AG04449 (cell line): ENCODE measurements at regions not wholly inside any gene's neighbourhood (a gene's known extent, or its start where the extent isn't known, plus 50 kb on each side); places are given as distances from the start of the nearest gene placed in this dataset.

Experiments used
- CTCF ChIA-PET: fragments of 350-600 bp; formaldehyde crosslinking; extraction: SDS; loops from one replicate; lab custom pipeline; 2021; ENCODE audit warnings: antibody characterized with exemption; lab: Yijun Ruan, JAX
- POLR2A ChIA-PET: fragments of 400-600, 350-600 bp; formaldehyde crosslinking; extraction: SDS; loops from one replicate; lab custom pipeline; 2020; ENCODE audit warnings: antibody characterized with exemption, inconsistent platforms; lab: Yijun Ruan, JAX
- DNase-seq: peaks from one replicate; pipeline ENCODE4 v3.0.0-alpha.2; 2010; ENCODE audit warnings: low read depth, low spot score
- H3K4me3 ChIP-seq: 2 replicates; pipeline ENCODE4 v1.5.1; 2011; ENCODE audit warnings: low read depth, mild to moderate bottlenecking, control low read depth, low read length
- CTCF ChIP-seq: IDR thresholded peaks from one replicate; pipeline ENCODE4 v1.5.1; 2011; ENCODE audit warnings: mild to moderate bottlenecking, moderate library complexity, low read length, control low read depth, inconsistent platforms; ENCODE audit not compliant: insufficient read depth; ENCODE audit errors: missing control alignments

- TF ChIP-seq CTCF = no peak
- CTCF ChIA-PET = interaction anchor here (1.0 kb wide), 1 partner anchor 14 kb away, joined by 3 read pairs; no protein-coding TSS in a partner anchor
- no peak for DNase-seq
- POLR2A ChIA-PET = no interaction called here
- H3K4me3 ChIP-seq = no peak overlapping the region
Measured at GRCh38 chr5:71982717-71983395, 124.4 kb upstream of the MAP1B start.

GRCh38 chr5:71986101-71986500 is 121.2 kb upstream of the MAP1B start:
- POLR2A ChIA-PET = no interaction called here
- TF ChIP-seq CTCF = no peak
- no peak for DNase-seq
- CTCF ChIA-PET = no interaction called here
- no peak overlapping the region for H3K4me3 ChIP-seq

GRCh38 chr5:71988808-71989207 is 118.5 kb upstream of the MAP1B start:
- no peak for DNase-seq
- ChIA-PET CTCF (no interaction called here), POLR2A (no interaction called here)
- no peak overlapping the region for H3K4me3 ChIP-seq
- TF ChIP-seq CTCF = no peak

- no peak for DNase-seq
- ChIA-PET CTCF (no interaction called here), POLR2A (no interaction called here)
- no peak for TF ChIP-seq CTCF
- H3K4me3 ChIP-seq = no peak overlapping the region
Measured at GRCh38 chr5:71993600-71993999, 113.7 kb upstream of the MAP1B start.

- POLR2A ChIA-PET = no interaction called here
- CTCF ChIA-PET = interaction anchor here (1.3 to 2.1 kb wide), 2 partner anchors 14 to 21 kb away, joined by 3 to 11 read pairs; no protein-coding TSS in a partner anchor
- H3K4me3 ChIP-seq = no peak overlapping the region
- no peak for DNase-seq
- TF ChIP-seq CTCF = no peak
Measured at GRCh38 chr5:71996789-71997188, 110.5 kb upstream of the MAP1B start.

- H3K4me3 ChIP-seq = no peak overlapping the region
- ChIA-PET CTCF (no interaction called here), POLR2A (no interaction called here)
- no peak for DNase-seq
- no peak for TF ChIP-seq CTCF
Measured at GRCh38 chr5:71998746-71999145, 108.5 kb upstream of the MAP1B start.
